HG03354 (cell line): ENCODE measurements at regions not wholly inside any gene's neighbourhood (a gene's known extent, or its start where the extent isn't known, plus 50 kb on each side); places are given as distances from the start of the nearest gene placed in this dataset.
"Not testable (repeated sequence)": the region's sequence is repeated elsewhere in the genome, so short reads cannot be mapped to it uniquely, and the experiment has no call there.

ENCODE experiments used
- ATAC-seq: cut with Tn5 transposase; IDR thresholded peaks from one replicate; pipeline ENCODE4 v1.9.1; 2021; ENCODE audit warnings: mild to moderate bottlenecking; ENCODE audit not compliant: unreplicated experiment, poor library complexity, severe bottlenecking

GRCh38 chr22:19599004-19599403 is 74.8 kb upstream of the CLDN5 start:
- ATAC-seq: no peak

DNA sequence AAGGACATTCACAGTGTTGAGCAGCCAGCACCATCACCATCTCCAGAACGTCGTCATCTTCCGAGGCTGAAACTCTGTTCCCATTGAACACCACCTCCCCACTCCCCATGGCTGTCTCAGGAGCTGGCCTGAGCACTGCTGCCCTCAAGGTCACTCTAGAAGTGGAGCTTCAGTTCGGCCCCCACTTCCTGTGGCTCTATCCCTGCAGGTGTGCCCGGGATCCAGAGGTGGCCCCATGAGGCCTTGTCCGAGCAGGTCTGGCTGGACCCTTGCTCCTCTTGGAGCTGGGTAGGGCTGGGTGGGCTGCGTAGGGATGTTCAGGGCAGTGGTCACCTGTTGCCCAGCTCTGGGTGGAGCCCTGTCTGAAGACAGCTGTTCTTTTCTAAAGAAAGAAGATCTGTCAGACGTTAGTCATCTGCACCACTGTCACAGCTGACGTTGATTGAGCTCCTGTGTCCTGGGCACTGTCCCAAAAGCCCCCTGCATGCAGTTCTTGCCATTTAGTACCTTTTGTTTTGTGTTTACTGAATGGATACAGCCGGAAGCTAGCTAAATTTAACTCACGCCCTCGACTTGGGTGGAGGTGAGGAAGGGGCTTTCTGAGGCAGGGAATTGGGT is 75.5 kb upstream of the CLDN5 start:
- no peak for ATAC-seq

GRCh38 chr22:19603346-19603745 is 79.1 kb upstream of the CLDN5 start:
- ATAC-seq: not testable (repeated sequence)

GRCh38 chr22:19603767-19604166 is 79.6 kb upstream of the CLDN5 start:
- no peak for ATAC-seq

DNA sequence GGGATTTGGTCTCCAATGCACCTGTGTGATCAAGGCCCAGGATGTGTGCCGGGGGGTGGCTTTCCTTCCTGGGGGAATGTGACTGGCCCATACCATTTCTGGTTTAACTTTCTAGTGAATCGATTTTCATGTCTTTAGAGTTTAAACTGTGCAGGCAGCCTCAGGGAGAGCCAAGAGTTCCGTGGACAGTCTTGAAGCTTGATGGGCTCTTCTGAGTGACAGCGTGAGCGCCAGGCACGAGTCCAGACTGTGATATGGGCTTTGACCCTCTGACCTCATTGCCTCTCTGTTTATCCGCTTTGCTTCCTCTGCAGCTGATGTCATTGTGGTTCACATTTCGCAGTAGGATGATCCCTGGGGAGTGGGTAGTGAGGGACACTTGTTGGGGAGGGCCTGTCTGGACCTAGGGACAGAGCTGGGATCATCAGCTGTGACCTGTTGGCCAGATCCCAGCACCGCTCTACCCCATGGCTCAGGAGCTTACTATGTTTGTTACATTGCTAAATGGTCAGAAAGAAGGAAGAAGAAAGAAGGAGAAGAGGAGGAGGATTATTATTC is 80.6 kb upstream of the CLDN5 start:
- ATAC-seq: no peak

DNA sequence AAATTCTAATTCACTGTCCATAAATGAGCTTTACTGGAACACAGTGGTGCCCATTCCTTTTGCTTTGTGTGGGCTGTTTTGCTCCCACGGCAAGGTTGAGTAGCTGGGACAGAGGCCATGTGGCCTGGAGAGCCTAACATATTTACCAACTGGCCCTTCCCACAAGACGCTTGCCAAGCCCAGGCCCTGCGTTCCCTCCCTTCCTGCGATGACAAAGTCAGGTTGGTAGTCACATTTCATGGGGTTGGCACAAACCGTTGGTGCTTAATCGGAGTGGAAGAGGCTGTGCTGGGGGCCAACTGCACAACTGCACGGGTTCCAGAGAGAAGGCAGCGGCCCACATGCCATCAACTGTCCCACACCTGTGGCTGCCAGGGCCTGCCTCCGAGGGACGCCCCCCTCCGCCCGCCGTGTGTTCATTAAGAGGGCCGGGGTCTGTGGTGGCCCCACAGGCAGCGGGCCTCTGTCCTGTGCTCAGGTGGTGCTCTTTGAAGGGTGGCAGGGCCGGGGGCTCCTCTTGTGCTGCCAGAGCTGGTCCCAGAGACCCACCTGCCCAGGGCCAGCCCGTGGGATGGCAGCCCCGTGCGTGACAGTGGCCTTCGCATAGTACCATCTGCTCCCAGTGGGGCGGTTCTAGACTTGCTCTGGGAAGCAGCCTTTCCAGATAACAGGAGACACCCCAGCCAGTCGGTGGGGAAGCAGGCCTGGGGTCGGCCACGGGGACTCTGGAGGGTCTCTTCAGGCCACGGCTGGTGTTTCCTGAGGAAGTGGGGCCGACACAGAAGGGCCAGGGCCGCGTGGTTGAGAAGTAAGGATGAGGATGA is 81.5 kb upstream of the CLDN5 start:
- ATAC-seq: no peak

GRCh38 chr22:19606332-19607191 is 82.4 kb upstream of the CLDN5 start:
- ATAC-seq: no peak

- ATAC-seq: no peak
These were observed 83.2 kb upstream of the CLDN5 start for GRCh38 chr22:19607192-19608002.

- ATAC-seq: no peak
These were observed 83.9 kb upstream of the CLDN5 start for GRCh38 chr22:19608003-19608690.

GRCh38 chr22:19609753-19610152 is 85.5 kb upstream of the CLDN5 start:
- ATAC-seq: not testable (repeated sequence)

GRCh38 chr22:19610518-19611253 is 86.5 kb upstream of the CLDN5 start:
- no peak for ATAC-seq

GRCh38 chr22:19611590-19611989 is 87.4 kb upstream of the CLDN5 start:
- no peak for ATAC-seq

DNA sequence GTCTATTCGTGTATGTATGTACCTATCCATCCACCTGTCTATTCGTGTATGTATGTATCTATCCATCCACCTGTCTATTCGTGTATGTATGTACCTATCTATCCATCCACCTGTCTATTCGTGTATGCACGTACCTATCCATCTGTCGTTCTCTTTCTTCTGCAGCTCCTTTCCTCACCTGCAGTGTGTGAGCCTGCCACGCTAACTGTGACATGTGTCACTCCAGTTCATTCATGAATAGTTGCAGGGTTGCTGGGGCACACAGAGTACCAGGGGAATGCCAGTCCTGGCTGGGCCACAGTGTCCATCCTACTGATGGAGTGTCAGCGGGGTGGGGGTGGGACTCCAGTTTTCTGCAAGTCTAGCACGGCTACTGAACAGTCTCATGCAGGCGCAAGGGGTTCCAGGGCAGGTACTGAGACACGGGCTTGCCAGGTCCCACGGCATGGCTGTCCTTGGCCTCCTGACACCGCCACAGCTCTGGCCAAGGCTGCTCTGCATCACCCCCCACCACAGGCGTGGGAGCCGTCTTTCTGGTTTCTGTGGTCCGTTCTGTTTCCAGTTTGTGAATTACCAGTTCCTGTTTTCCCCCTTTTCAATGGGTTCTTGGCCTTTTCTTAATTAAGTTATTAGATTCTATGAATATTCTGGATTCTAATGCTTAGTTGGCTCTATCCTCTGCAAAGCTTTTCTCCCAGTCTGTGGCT is 88.8 kb upstream of the CLDN5 start:
- no peak for ATAC-seq

GRCh38 chr22:19614536-19614863 is 90.3 kb upstream of the CLDN5 start:
- ATAC-seq: no peak

DNA sequence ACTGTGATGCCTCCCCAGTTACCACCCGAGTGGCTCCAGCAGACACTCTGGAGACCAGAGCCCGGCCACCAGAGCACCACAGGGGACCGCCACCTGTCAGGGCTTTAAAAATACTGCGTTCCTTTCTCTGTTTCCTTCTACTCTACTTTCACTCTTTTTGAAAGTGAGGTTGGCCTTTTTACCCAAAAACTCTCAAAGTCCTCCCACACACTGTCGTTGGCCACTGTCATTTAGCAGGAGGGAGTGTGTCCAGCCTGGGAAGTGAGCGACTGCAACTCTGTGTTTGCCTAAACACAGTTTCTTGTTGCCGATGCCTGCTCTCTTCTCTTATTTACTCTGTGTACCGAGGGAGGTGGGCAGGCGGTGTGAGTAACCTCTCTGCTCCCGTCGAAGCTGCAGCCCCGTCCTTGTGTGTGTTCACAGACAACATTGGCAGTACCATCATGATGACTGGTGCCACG is 90.8 kb upstream of the CLDN5 start:
- ATAC-seq: no peak

DNA sequence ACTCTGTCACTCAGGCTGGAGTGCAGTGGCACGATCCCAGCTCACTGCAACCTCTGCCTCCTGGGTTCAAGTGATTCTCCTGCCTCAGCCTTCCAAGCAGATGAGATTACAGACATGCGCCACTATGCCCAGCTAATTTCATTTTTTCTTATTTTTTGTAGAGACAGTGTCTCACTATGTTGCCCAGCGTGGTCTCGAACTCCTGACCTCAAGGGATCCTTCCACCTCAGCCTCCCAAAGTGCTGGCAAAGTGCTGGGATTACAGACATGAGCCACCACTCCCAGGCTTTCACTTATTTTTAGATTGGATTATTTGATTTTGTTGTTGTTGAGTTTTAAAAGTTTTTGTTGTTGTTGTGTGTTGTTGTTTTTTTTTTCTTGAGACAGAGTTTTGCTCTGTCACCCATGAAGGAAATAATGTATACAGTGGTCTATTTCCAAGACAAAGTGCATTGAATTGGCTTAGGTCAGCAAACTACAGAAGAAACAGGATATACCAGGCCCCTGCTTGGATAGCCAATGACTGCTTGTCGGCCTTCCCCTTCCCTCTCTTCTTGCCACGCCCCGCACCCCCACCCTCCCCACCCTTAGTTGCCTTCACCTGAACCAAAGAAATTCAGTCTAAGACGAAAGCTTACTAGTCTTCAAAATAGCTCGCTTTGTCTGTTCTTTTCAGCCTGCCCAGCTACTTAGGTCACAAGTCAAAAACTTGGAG is 91.8 kb upstream of the CLDN5 start:
- ATAC-seq: no peak
